Endodermal cell (in vitro differentiated cells): ENCODE measurements at regions not wholly inside any gene's neighbourhood (a gene's known extent, or its start where the extent isn't known, plus 50 kb on each side); places are given as distances from the start of the nearest gene placed in this dataset.

Source experiments
- DNase-seq: peaks from one replicate; pipeline ENCODE4 v3.0.0-alpha.2; 2017
- H3K27ac ChIP-seq: 2 replicates; pipeline ENCODE4 v1.5.1; 2013; ENCODE audit warnings: mild to moderate bottlenecking, low read depth, low read length, moderate library complexity
- H3K27me3 ChIP-seq: 2 replicates; pipeline ENCODE4 v1.6.1; 2013; ENCODE audit warnings: mild to moderate bottlenecking, low read length, moderate library complexity; ENCODE audit not compliant: insufficient read depth, control insufficient read depth, poor library complexity, severe bottlenecking
- H3K36me3 ChIP-seq: 2 replicates; pipeline ENCODE4 v1.7.0; 2013; ENCODE audit warnings: mild to moderate bottlenecking, low read length, moderate library complexity; ENCODE audit not compliant: control insufficient read depth, insufficient read depth
- H3K4me1 ChIP-seq: one replicate; pipeline ENCODE4 v1.7.0; 2013; ENCODE audit warnings: low read length; ENCODE audit not compliant: control insufficient read depth, insufficient read depth
- H3K4me3 ChIP-seq: 2 replicates; pipeline ENCODE4 v1.5.1; 2013; ENCODE audit warnings: mild to moderate bottlenecking, low read length, moderate library complexity
- H3K9ac ChIP-seq: 2 replicates; pipeline ENCODE4 v1.6.1; 2013; ENCODE audit warnings: mild to moderate bottlenecking, low read length, moderate library complexity; ENCODE audit not compliant: poor library complexity, severe bottlenecking; ENCODE audit errors: extremely low read depth
- H3K9me3 ChIP-seq: 2 replicates; pipeline ENCODE4 v1.6.1; 2013; ENCODE audit warnings: mild to moderate bottlenecking, low read length, moderate library complexity; ENCODE audit not compliant: control insufficient read depth
- H3K27ac Mint-ChIP-seq: 2 replicates; pipeline ENCODE4 v1.8.0; 2020; ENCODE audit warnings: mixed read lengths
- H3K27me3 Mint-ChIP-seq: 2 replicates; pipeline ENCODE4 v1.8.0; 2021; ENCODE audit warnings: mild to moderate bottlenecking, mixed read lengths; ENCODE audit not compliant: insufficient read depth
- H3K36me3 Mint-ChIP-seq: 2 replicates; pipeline ENCODE4 v1.8.0; 2020; ENCODE audit warnings: low read depth, mixed read lengths
- H3K4me1 Mint-ChIP-seq: 2 replicates; pipeline ENCODE4 v1.8.0; 2020; ENCODE audit warnings: mixed read lengths
- H3K4me3 Mint-ChIP-seq: 2 replicates; pipeline ENCODE4 v1.8.0; 2020; ENCODE audit warnings: mild to moderate bottlenecking, moderate library complexity, mixed read lengths
- H3K9me3 Mint-ChIP-seq: 2 replicates; pipeline ENCODE4 v1.8.0; 2020; ENCODE audit warnings: mild to moderate bottlenecking, mixed read lengths
- WGBS, 2 experiments: methylation state at CpG; one replicate each; pipeline versions ENCODE4 v1.1.5 to v1.1.7; 2013; ENCODE audit warnings: missing lambda C conversion rate in 2 of 2, mixed read lengths in 1 of 2; ENCODE audit not compliant: insufficient coverage in 1 of 2, insufficient read length in 1 of 2; 5-methylcytosine and 5-hydroxymethylcytosine counted together
- TF ChIP-seq, protein P1 (sequence below): fragments of 200-600 bp; sonication (generic); conservative IDR thresholded peaks from 2 replicates; pipeline ENCODE4 v1.5.0; 2021; ENCODE audit warnings: antibody characterized with exemption, mild to moderate bottlenecking

DNA sequence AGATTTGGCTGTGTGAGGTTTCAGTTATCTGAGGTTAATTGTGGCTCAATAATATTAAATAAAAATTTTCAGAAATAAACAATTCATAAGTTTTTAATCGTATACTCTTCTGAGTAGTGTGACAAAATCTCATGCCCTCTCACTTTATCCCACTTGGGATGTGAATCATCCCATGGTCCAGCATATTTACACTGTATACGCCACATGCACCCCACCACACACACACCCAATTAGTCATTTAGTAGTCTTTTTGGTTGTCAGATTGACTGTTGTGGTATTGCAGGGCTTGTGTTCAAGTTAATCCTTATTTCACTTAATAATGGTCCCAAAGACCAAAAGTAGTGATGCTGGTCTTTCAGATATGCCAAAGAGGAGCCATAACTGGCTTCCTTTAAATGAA is 66.4 kb upstream of the PCDH9 start:
- H3K27ac ChIP-seq: no peak overlapping the region
- no peak overlapping the region for H3K9ac ChIP-seq
- H3K27me3 ChIP-seq: no peaks in the 10 kb centered on the region
- DNase-seq: no peak
- Mint-ChIP-seq H3K9me3 (no peaks in the 10 kb centered on the region), H3K27ac (no peak overlapping the region), H3K36me3 (no peaks in the 10 kb centered on the region), H3K4me1 (no peaks in the 10 kb centered on the region), H3K27me3 (no peaks in the 10 kb centered on the region), H3K4me3 (no peak overlapping the region)
- H3K4me3 ChIP-seq: no peak overlapping the region
- 95 to 100% methylated on average over 1 to 2 of the region's 2 CpGs for WGBS, 2 experiments
- H3K4me1 ChIP-seq: no peaks in the 10 kb centered on the region
- no peaks in the 10 kb centered on the region for H3K36me3 ChIP-seq
- TF ChIP-seq, protein P1, sequence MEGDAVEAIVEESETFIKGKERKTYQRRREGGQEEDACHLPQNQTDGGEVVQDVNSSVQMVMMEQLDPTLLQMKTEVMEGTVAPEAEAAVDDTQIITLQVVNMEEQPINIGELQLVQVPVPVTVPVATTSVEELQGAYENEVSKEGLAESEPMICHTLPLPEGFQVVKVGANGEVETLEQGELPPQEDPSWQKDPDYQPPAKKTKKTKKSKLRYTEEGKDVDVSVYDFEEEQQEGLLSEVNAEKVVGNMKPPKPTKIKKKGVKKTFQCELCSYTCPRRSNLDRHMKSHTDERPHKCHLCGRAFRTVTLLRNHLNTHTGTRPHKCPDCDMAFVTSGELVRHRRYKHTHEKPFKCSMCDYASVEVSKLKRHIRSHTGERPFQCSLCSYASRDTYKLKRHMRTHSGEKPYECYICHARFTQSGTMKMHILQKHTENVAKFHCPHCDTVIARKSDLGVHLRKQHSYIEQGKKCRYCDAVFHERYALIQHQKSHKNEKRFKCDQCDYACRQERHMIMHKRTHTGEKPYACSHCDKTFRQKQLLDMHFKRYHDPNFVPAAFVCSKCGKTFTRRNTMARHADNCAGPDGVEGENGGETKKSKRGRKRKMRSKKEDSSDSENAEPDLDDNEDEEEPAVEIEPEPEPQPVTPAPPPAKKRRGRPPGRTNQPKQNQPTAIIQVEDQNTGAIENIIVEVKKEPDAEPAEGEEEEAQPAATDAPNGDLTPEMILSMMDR: no peak
- H3K9me3 ChIP-seq: no peaks in the 10 kb centered on the region

DNA sequence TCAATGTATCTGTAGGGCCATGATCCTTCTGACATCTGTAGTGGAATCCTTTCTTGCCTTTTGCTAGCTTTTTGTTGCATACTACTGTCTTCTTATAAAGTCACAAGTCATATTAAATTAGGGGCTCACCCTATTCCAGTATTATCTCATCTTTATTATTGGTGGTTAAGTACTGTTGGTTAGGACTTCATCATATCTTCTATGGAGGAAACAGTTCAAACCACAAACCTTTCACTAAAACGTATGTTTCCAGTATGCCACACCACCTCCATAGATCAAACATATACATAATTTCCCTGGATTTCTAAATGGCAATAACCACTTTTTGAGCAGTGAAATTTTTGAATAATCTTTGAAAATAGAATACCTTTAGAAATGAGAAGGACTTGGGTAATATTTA is 62.8 kb upstream of the PCDH9 start:
- H3K9ac ChIP-seq: no peak overlapping the region
- H3K27ac Mint-ChIP-seq: no peak overlapping the region
- no peaks in the 10 kb centered on the region for H3K27me3 Mint-ChIP-seq
- no peak overlapping the region for H3K27ac ChIP-seq
- H3K9me3 Mint-ChIP-seq: no peaks in the 10 kb centered on the region
- DNase-seq: no peak
- no peaks in the 10 kb centered on the region for H3K36me3 Mint-ChIP-seq
- no peak overlapping the region for H3K4me3 Mint-ChIP-seq
- no peaks in the 10 kb centered on the region for H3K9me3 ChIP-seq
- WGBS, 2 experiments: 100% methylated on average over 1 of the region's 1 CpG; no CpG with 5 or more reads in 1 of the 2 experiments
- TF ChIP-seq, protein P1: no peak
- H3K4me3 ChIP-seq: no peak overlapping the region
- no peaks in the 10 kb centered on the region for H3K4me1 Mint-ChIP-seq
- no peaks in the 10 kb centered on the region for H3K27me3 ChIP-seq
- H3K4me1 ChIP-seq: no peaks in the 10 kb centered on the region
- H3K36me3 ChIP-seq: no peaks in the 10 kb centered on the region

GRCh38 chr13:67285611-67286010 is 55.5 kb upstream of the PCDH9 start:
- 92 to 97% methylated on average over 1 of the region's 1 CpG for WGBS, 2 experiments
- Histone ChIP-seq H3K27me3 (no peaks in the 10 kb centered on the region), H3K9ac (no peak overlapping the region), H3K36me3 (no peaks in the 10 kb centered on the region), H3K27ac (no peak overlapping the region), H3K9me3 (no peaks in the 10 kb centered on the region), H3K4me3 (no peak overlapping the region), H3K4me1 (no peaks in the 10 kb centered on the region)
- H3K4me3 Mint-ChIP-seq: no peak overlapping the region
- TF ChIP-seq, protein P1: no peak
- H3K4me1 Mint-ChIP-seq: no peaks in the 10 kb centered on the region
- no peaks in the 10 kb centered on the region for H3K9me3 Mint-ChIP-seq
- no peaks in the 10 kb centered on the region for H3K27me3 Mint-ChIP-seq
- H3K36me3 Mint-ChIP-seq: no peaks in the 10 kb centered on the region
- no peak overlapping the region for H3K27ac Mint-ChIP-seq
- no peak for DNase-seq
